ENCODE measurements at regions not wholly inside any gene's neighbourhood (a gene's known extent, or its start where the extent isn't known, plus 50 kb on each side); places are given as distances from the start of the nearest gene placed in this dataset.
"Not testable (repeated sequence)": the region's sequence is repeated elsewhere in the genome, so short reads cannot be mapped to it uniquely, and the experiment has no call there.

- no peak for DNase-seq
Observed at GRCh38 chr11:92024788-92025187, 199.8 kb upstream of the FAT3 start.

- no peak for DNase-seq
Observed at GRCh38 chr11:92022499-92022898, 202.1 kb upstream of the FAT3 start.

- DNase-seq: no peak
Observed at GRCh38 chr11:92018332-92018731, 206.3 kb upstream of the FAT3 start.

- DNase-seq: no peak
Observed at GRCh38 chr11:92008249-92008648, 216.4 kb upstream of the FAT3 start.

- DNase-seq: no peak
Observed at GRCh38 chr11:92002568-92002967, 222.1 kb upstream of the FAT3 start.

- no peak for DNase-seq
Observed at GRCh38 chr11:91998481-91998880, 226.1 kb upstream of the FAT3 start.

GRCh38 chr11:91997226-91997625, 227.4 kb upstream of the FAT3 start:
- no peak for DNase-seq

GRCh38 chr11:91996526-91996925, 228.1 kb upstream of the FAT3 start:
- DNase-seq: no peak

GRCh38 chr11:91988443-91988842, 236.2 kb upstream of the FAT3 start:
- not testable (repeated sequence) for DNase-seq

- no peak for DNase-seq
Observed at GRCh38 chr11:91986218-91986617, 238.4 kb upstream of the FAT3 start.

GRCh38 chr11:91984033-91984584, 240.5 kb upstream of the FAT3 start:
- no peak for DNase-seq

GRCh38 chr11:91981995-91982394, 242.6 kb upstream of the FAT3 start:
- DNase-seq: no peak

- DNase-seq: no peak
Observed at GRCh38 chr11:91979775-91980174, 244.8 kb upstream of the FAT3 start.

- no peak for DNase-seq
Observed at GRCh38 chr11:91978747-91979146, 245.9 kb upstream of the FAT3 start.

- DNase-seq: no peak
Observed at GRCh38 chr11:91972665-91973266, 251.9 kb upstream of the FAT3 start.

GRCh38 chr11:91970624-91971023, 254.0 kb upstream of the FAT3 start:
- no peak for DNase-seq

- DNase-seq: no peak
Observed at GRCh38 chr11:91969486-91969885, 255.1 kb upstream of the FAT3 start.

- DNase-seq: no peak
Observed at GRCh38 chr11:91967691-91968045, 256.9 kb upstream of the FAT3 start.

GRCh38 chr11:91967026-91967690, 257.5 kb upstream of the FAT3 start:
- no peak for DNase-seq

GRCh38 chr11:91966368-91966767, 258.2 kb upstream of the FAT3 start:
- DNase-seq: no peak

- DNase-seq: no peak
Observed at GRCh38 chr11:91960770-91961169, 263.8 kb upstream of the FAT3 start.

GRCh38 chr11:91959411-91959810, 265.2 kb upstream of the FAT3 start:
- no peak for DNase-seq

GRCh38 chr11:91956711-91957110, 267.9 kb upstream of the FAT3 start:
- DNase-seq: no peak

- DNase-seq: no peak
Observed at GRCh38 chr11:91955206-91955605, 269.4 kb upstream of the FAT3 start.

GRCh38 chr11:91952056-91952455, 272.6 kb upstream of the FAT3 start:
- DNase-seq: no peak

Data from T-helper 2 cell (primary cell).